ENCODE measurements at regions not wholly inside any gene's neighbourhood (a gene's known extent, or its start where the extent isn't known, plus 50 kb on each side); places are given as distances from the start of the nearest gene placed in this dataset.

DNA sequence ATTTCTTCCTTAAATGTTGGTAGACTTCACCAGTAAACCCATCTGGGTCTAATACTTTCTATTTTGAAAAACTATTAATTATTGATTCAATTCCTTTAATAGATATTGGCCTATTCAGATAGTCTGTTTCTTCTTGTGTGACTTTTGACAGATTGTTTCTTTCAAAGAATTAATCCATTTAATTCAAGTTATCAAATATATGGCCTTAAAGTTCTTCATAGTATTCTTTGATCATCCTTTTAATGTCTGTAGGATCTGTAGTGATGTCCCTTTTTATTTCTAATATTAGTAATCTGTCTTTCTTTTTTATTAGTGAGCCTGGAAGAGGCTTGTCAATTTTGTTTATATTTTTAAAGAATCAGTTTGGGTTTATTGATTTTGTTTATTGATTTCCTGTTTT, 190.0 kb downstream of the SLC38A4 start:
- no peaks in the 10 kb centered on the region for H3K36me3 ChIP-seq (ENCODE audit: control insufficient read depth in 2 of 3, insufficient read depth in 3 of 3, low read length in 3 of 3)
- H3K27me3 ChIP-seq (ENCODE audit: control insufficient read depth, insufficient read depth, low read length) = no peaks in the 10 kb centered on the region
- FAIRE-seq (no peak), DNase-seq (no peak)
- intact Hi-C loops (cut with DNase I) = no loop called here
- H3K9ac ChIP-seq (ENCODE audit: low read length in 3 of 3) = no peak overlapping the region
- H3K27ac ChIP-seq (ENCODE audit: low read depth in 2 of 2, low read length in 2 of 2) = no peak overlapping the region
- H3K9me3 ChIP-seq (ENCODE audit: control insufficient read depth in 2 of 3, insufficient read depth in 1 of 3, low read length in 3 of 3) = peaks cover 0 to 9% (median 0%) of the 10 kb centered on the region in 3 donors
- TF ChIP-seq, protein P1, sequence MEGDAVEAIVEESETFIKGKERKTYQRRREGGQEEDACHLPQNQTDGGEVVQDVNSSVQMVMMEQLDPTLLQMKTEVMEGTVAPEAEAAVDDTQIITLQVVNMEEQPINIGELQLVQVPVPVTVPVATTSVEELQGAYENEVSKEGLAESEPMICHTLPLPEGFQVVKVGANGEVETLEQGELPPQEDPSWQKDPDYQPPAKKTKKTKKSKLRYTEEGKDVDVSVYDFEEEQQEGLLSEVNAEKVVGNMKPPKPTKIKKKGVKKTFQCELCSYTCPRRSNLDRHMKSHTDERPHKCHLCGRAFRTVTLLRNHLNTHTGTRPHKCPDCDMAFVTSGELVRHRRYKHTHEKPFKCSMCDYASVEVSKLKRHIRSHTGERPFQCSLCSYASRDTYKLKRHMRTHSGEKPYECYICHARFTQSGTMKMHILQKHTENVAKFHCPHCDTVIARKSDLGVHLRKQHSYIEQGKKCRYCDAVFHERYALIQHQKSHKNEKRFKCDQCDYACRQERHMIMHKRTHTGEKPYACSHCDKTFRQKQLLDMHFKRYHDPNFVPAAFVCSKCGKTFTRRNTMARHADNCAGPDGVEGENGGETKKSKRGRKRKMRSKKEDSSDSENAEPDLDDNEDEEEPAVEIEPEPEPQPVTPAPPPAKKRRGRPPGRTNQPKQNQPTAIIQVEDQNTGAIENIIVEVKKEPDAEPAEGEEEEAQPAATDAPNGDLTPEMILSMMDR (IDR thresholded peaks at IDR 0.05; ENCODE audit: borderline replicate concordance, extremely low read depth, insufficient read depth) = no peak
- H3K4me3 ChIP-seq (ENCODE audit: low read length in 3 of 3) = no peak overlapping the region
- H3K4me1 ChIP-seq (ENCODE audit: control insufficient read depth in 2 of 3, insufficient read depth in 2 of 3, low read depth in 1 of 3, low read length in 3 of 3) = no peaks in the 10 kb centered on the region

DNA sequence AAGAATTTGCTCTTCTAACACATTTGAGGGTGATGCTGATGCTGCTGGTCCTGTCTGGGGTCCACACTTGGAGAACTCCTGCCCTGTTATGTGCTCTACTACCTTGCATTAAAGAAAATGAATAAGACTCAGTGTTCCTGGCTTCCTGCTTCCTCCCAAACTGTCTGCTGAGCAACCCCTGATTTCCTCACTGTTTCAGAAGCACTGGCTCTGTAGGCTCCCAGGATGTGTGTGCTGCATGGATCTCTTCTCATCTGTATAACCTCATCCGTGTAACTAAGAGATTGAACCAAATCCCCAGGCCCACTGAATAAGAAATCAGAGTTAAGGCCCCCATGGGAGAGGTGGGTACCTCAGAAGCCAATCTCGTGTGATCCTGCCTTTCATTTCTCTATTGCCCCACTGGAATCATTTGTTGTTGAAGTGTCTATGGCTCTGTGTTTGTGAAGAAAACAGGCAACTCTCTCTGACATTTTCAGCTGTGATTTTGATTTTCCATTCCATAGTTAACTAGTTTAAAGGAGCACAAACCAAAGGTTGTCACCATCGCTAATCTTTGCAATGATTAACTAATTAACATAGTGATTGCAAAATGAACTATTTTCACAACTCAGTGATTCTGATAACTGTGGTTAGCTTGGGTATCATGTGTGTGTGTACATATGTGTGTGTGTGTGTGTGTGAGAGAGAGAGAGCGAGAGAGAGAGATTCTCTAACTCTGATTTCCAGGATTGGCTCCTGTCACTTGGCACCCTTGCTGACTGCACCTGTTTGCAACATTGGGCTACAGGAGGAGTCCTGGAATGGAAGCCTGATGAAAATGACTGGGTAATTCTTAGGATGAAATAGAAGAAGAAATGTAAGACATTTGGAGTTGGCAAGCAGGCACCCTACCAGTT, 196.2 kb downstream of the SLC38A4 start:
- Histone ChIP-seq H3K27ac (ENCODE audit: low read depth in 2 of 2, low read length in 2 of 2) (peak overlapping the region; percentile 26 to 57), H3K4me3 (ENCODE audit: low read length in 3 of 3) (peak overlapping the region in 1 of 3 donors; percentile 10), H3K9ac (ENCODE audit: low read length in 3 of 3) (no peak overlapping the region), H3K4me1 (ENCODE audit: control insufficient read depth in 2 of 3, insufficient read depth in 2 of 3, low read depth in 1 of 3, low read length in 3 of 3) (peaks cover 0 to 12% (median 0%) of the 10 kb centered on the region in 3 donors), H3K36me3 (ENCODE audit: control insufficient read depth in 2 of 3, insufficient read depth in 3 of 3, low read length in 3 of 3) (no peaks in the 10 kb centered on the region), H3K9me3 (ENCODE audit: control insufficient read depth in 2 of 3, insufficient read depth in 1 of 3, low read length in 3 of 3) (peaks cover 0 to 4% (median 0%) of the 10 kb centered on the region in 3 donors), H3K27me3 (ENCODE audit: control insufficient read depth, insufficient read depth, low read length) (no peaks in the 10 kb centered on the region)
- DNase-seq = no peak
- TF ChIP-seq, protein P1 (IDR thresholded peaks at IDR 0.05; ENCODE audit: borderline replicate concordance, extremely low read depth, insufficient read depth) = no peak
- FAIRE-seq = no peak
- intact Hi-C loops (cut with DNase I) = no loop called here

DNA sequence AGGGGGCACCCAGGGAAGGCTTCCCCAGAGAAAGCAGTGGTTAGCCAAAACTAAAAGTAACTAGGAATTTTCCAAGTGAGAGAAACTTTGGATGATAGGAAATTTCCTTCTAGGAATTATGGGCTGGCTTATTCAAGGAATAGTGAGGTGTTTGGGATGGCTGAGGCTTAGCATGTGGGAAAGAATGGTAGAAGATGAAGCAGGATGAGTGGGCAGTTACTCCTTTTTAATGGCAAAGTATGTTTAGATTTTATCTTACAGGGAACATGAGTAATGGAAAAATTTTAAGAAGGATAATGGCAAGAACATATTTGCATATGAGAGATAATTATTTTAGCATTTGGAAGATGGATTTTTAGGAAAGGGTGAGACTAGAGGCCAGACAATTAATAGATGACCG, 197.6 kb downstream of the SLC38A4 start:
- intact Hi-C loops (cut with DNase I) = no loop called here
- Histone ChIP-seq H3K36me3 (ENCODE audit: control insufficient read depth in 2 of 3, insufficient read depth in 3 of 3, low read length in 3 of 3) (no peaks in the 10 kb centered on the region), H3K9me3 (ENCODE audit: control insufficient read depth in 2 of 3, insufficient read depth in 1 of 3, low read length in 3 of 3) (no peaks in the 10 kb centered on the region), H3K4me3 (ENCODE audit: low read length in 3 of 3) (no peak overlapping the region), H3K27ac (ENCODE audit: low read depth in 2 of 2, low read length in 2 of 2) (no peak overlapping the region), H3K27me3 (ENCODE audit: control insufficient read depth, insufficient read depth, low read length) (no peaks in the 10 kb centered on the region), H3K9ac (ENCODE audit: low read length in 3 of 3) (no peak overlapping the region), H3K4me1 (ENCODE audit: control insufficient read depth in 2 of 3, insufficient read depth in 2 of 3, low read depth in 1 of 3, low read length in 3 of 3) (peaks cover 0 to 12% (median 0%) of the 10 kb centered on the region in 3 donors)
- DNase-seq = no peak
- no peak for FAIRE-seq
- TF ChIP-seq, protein P1 (IDR thresholded peaks at IDR 0.05; ENCODE audit: borderline replicate concordance, extremely low read depth, insufficient read depth) = no peak

Measured in kidney (tissue), 13 donors.